HG02678 (cell line): ENCODE measurements at regions not wholly inside any gene's neighbourhood (a gene's known extent, or its start where the extent isn't known, plus 50 kb on each side); places are given as distances from the start of the nearest gene placed in this dataset.

Experiments
- ATAC-seq: cut with Tn5 transposase; IDR thresholded peaks from one replicate; pipeline ENCODE4 v1.9.1; 2021; ENCODE audit warnings: mild to moderate bottlenecking, moderate library complexity; ENCODE audit not compliant: unreplicated experiment

GRCh38 chr14:97246648-97247047, 449.5 kb downstream of the VRK1 start:
- no peak for ATAC-seq

- ATAC-seq, result no peak
Observed at GRCh38 chr14:97248973-97249372, 451.8 kb downstream of the VRK1 start.

- no peak for ATAC-seq
Observed at GRCh38 chr14:97250931-97251330, 453.7 kb downstream of the VRK1 start.

DNA sequence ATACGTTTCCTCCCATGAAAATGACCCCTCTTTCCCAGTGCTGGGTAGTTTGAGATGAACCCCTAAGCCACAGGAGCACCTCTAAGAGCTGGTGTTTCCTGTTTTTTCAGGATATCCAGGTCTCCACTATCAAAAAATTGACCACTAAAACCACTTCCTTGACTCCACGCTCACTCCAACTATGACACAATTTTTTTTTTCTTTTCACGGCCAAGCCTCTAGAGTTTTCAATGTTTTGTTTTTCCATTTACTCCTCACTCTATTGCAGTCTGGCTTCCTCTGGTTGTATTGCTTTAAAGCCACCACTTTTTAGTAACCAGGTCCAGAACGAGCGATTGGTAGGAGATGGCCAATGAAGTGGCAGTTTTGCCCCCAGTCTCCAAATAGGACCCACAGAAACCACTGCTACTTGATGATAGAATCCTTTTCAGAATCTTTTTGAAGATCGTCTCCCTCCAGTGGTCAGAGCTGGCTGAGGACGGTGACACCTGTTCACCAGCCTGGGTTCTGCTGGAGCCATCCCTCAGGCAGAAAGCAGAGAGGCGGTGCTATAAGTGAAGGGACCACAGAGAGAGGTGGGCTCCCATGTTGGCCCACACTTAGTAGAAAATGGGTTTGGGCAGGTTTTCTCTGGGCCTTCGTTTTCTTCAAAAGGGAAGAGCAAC, 454.4 kb downstream of the VRK1 start:
- ATAC-seq, result no peak

DNA sequence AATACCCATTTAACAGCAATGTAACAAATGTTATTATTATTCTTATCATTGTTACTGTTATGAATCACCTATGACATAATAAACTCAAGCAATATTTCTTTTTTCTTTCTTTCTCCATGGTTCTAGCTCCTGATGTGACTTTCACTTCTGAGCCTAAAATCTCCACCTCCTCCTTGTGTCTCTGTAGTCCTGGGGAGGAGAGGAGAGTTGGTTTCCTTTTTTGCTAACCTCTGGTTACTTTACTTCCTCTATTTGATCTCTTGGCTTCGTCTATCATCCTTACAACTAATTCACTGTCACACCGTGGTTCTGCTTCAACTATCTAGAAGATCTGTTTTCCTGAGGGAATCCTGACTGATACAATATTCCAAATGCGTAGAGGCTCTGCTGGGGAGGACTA, 456.6 kb downstream of the VRK1 start:
- no peak for ATAC-seq

- ATAC-seq, result no peak
Observed at GRCh38 chr14:97262336-97262735, 465.2 kb downstream of the VRK1 start.

- ATAC-seq, result no peak
Observed at GRCh38 chr14:97264516-97265230, 467.5 kb downstream of the VRK1 start.

- ATAC-seq, result no peak
Observed at GRCh38 chr14:97266653-97267052, 469.5 kb downstream of the VRK1 start.

- no peak for ATAC-seq
Observed at GRCh38 chr14:97267509-97267908, 470.3 kb downstream of the VRK1 start.

- ATAC-seq, result no peak
Observed at GRCh38 chr14:97268097-97268496, 470.9 kb downstream of the VRK1 start.

GRCh38 chr14:97270308-97270707, 473.1 kb downstream of the VRK1 start:
- no peak for ATAC-seq

GRCh38 chr14:97271451-97271960, 474.3 kb downstream of the VRK1 start:
- no peak for ATAC-seq

- ATAC-seq, result no peak
Observed at GRCh38 chr14:97273540-97273939, 476.4 kb downstream of the VRK1 start.

GRCh38 chr14:97274626-97275025, 477.4 kb downstream of the VRK1 start:
- ATAC-seq, result no peak

- no peak for ATAC-seq
Observed at GRCh38 chr14:97275276-97275675, 478.1 kb downstream of the VRK1 start.

DNA sequence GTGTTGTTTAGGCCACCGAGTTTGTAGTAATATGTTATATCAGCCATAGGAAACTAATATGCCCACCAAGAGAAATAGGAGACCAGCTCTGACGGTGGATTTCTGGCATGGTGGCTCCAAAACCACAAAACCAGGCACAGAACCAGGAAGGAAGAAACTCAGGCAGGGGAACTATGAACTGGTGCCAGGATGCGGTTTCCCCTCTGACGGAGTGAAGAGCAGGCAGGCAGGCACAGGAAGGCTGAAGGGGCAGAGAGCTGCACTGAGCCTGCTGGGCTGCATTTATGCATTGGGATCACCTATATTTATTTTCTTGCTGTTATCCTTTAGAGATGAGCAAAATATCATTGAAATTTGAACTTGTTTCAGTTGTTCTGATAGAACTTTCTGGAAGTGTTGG, 479.4 kb downstream of the VRK1 start:
- no peak for ATAC-seq

- ATAC-seq, result no peak
Observed at GRCh38 chr14:97277711-97278110, 480.5 kb downstream of the VRK1 start.

DNA sequence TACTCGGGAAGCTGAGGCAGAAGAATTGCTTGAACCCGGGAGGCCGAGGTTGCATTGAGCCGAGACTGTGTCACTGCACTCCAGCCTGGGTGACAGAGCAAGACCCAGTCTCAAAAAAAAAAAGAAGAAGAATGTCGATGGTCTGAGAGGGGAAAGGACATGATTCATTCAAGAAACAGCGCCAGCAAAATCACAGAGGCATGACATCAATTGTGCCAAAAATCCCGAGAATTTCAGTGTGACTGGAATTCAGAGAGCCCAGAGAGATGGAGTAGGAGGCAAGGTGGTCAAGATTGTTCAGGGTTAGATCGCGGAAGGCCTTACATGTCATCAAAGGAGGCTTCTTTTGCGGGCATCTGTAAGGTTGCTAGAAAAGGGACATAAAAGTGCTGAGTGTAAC, 483.3 kb downstream of the VRK1 start:
- ATAC-seq, result no peak

GRCh38 chr14:97281741-97282140, 484.6 kb downstream of the VRK1 start:
- no peak for ATAC-seq

GRCh38 chr14:97282210-97283004, 485.2 kb downstream of the VRK1 start:
- no peak for ATAC-seq

- no peak for ATAC-seq
Observed at GRCh38 chr14:97283005-97283403, 485.8 kb downstream of the VRK1 start.

- no peak for ATAC-seq
Observed at GRCh38 chr14:97283426-97283825, 486.2 kb downstream of the VRK1 start.
